ENCODE measurements at regions not wholly inside any gene's neighbourhood (a gene's known extent, or its start where the extent isn't known, plus 50 kb on each side); places are given as distances from the start of the nearest gene placed in this dataset.

DNA sequence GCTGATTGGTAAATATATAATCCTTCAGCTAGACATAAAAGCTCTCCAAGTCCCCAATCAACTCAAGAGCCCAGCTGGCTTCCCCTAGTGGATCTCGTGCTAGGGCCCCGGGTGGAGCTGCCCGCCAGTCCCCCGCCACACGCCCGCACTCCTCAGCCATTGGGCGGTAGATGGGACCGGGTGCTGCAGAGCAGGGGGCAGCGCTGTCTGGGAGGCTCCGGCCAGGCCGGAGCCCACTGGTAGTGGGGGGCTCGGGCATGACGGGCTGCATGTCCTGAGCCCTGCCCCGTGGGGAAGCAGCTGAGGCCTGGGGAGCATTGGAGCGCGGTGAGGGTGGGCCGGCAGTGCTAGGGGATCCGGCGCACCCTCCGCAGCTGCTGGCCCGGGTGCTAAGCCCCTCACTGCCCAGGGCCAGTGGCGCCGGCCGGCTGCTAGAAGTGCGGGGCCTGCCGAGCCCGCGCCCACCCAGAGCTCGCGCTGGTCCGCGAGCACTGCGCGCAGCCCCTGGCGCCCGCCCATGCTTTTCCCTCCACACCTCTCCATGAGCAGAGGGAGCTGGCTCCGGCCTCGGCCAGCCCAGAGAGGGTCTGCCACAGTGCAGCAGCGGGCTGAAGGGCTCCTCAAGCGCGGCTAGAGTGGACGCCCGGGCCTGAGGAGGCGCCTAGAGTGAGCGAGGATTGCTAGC lies 1680.6 kb upstream of the RAG2 start:
- no peak overlapping the region for H3K4me3 ChIP-seq (ENCODE audit: low read depth, low read length)
- no peak for DNase-seq (ENCODE audit: low read depth)

DNA sequence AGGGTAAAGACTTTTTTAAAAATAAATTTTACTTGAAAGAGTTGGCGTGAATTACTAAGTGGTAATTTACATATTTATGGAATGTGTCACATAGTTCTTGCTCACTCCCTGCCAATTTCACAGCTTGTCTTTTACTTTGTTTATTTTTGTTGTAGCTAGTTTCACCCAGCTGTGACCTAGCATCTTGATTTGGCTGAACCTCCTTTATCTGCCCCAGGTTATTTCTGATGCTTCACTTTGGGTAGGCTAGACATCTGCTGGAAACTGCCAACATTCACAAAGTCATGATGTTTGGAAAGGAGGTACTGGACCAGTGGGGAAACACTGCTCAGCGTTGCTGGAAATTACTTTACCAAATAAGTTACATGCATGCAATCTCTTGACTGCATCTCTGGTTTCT lies 1676.0 kb upstream of the RAG2 start:
- H3K4me3 ChIP-seq (ENCODE audit: low read depth, low read length) = no peak overlapping the region
- DNase-seq (ENCODE audit: low read depth) = no peak

DNA sequence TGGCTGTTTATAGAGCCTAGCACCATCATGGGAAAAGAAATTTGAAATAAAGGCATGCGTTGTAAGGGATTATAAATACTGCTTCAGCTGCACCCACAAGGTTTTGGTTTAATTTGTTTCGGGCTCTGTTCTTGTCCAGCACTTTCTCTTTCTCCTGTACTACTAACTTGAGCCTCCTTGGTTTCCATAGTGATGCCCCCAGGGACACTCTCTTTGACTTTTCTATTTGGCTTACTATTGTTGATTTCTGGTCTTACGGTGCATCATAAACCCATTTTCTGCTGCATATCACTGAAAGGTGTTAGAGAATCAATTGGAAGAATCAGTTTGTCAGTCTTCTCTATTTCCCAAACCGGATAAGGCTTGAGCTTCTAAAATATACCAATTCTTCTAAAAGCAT lies 1674.3 kb upstream of the RAG2 start:
- no peak for DNase-seq (ENCODE audit: low read depth)

DNA sequence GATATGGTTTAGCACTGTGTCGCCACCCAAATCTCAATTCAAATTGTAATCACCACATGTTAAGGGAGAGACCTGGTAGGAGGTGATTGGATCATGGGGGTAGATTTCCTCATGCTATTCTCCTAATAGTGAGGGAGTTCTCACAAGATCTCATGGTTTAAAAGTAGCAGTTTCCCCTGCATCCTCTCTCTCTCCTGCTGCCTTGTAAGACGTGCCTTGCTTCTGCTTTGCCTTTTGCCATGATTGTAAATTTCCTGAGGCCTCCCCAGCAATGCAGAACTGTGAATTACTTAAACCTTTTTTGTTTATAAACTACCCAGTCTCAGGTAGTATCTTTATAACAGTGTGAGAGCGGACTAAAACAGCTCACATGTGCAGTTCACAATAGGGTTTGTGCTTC lies 1668.7 kb upstream of the RAG2 start:
- DNase-seq (ENCODE audit: low read depth) = no peak
- no peak overlapping the region for H3K4me3 ChIP-seq (ENCODE audit: low read depth, low read length)

More for the DNA sequence above, 1674.3 kb upstream of the RAG2 start:
- no peak overlapping the region for H3K4me3 ChIP-seq (ENCODE audit: low read depth, low read length)

DNA sequence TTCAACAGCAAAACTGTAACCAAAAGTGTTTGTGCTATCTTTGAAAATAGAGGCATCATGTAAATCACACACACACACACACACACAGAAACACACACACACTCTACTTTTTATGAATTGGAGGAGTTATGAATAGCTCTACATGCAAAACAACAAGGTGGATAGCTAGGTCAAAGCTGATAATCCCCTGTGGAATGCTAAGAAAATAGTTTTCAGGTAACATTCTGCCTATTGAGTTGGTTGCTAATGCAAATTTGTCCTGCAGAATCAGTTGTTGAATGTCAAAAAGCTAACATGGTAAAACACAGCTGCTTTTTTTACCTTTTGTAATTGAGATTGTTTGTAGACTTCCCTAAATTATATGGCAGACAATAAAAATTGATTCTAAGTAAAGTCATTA lies 1658.4 kb upstream of the RAG2 start:
- DNase-seq (ENCODE audit: low read depth) = no peak
- no peak overlapping the region for H3K4me3 ChIP-seq (ENCODE audit: low read depth, low read length)

DNA sequence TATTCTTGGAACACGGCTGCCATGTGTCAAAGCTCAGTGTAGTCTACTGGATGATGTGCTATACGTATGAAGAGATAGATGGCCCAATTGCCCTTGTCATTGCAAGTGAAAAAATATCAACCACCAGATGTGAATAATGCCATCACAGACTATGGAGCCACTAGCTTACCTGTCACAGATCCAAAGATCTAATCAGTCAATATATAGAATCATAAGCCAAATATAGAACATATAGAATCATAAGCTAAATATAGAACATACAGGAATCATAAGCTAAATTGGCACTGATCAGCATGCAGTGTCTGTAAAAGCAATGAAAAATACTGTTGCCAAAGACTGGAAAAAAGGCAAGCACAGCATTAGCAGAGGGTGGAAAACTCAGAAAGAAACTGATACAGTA lies 1656.9 kb upstream of the RAG2 start:
- H3K4me3 ChIP-seq (ENCODE audit: low read depth, low read length) = no peak overlapping the region
- no peak for DNase-seq (ENCODE audit: low read depth)

DNA sequence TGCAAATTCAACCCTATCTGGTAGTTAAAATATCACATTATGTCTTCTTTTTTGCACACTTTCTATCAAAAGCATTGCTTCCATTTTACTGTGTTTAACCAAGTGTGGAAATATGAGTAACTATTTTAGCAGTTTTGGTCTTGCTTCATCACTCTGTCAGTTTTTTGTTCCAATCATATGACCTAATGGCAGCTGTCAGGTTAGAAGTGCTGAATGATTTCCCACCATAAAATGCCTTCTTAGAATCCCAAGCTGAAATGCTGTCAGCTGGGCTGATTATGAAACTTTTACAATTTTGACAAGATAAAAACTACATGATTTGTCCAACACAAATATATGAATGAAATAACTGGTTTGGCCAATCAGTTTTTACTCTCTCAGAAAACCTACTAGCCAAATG lies 1654.6 kb upstream of the RAG2 start:
- DNase-seq (ENCODE audit: low read depth) = no peak
- no peak overlapping the region for H3K4me3 ChIP-seq (ENCODE audit: low read depth, low read length)

DNA sequence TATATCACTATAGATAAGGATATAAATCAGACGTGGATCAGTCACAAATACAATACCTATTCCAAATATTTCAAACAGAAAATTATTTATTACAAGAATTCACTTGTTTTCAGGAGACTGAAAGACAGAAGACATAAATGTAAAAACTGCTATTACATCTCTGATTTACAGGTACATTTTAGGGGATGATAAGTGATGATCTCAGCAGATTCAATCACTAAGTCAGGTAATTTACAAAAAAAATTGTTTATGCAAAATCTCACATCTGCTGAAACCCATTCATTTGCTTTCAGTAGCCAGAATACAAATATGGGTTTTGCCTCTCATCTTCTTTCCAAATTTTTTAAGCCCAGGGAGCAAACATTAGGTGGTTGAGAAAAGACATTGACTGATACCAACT lies 1648.4 kb upstream of the RAG2 start:
- DNase-seq (ENCODE audit: low read depth) = no peak
- H3K4me3 ChIP-seq (ENCODE audit: low read depth, low read length) = no peak overlapping the region

DNA sequence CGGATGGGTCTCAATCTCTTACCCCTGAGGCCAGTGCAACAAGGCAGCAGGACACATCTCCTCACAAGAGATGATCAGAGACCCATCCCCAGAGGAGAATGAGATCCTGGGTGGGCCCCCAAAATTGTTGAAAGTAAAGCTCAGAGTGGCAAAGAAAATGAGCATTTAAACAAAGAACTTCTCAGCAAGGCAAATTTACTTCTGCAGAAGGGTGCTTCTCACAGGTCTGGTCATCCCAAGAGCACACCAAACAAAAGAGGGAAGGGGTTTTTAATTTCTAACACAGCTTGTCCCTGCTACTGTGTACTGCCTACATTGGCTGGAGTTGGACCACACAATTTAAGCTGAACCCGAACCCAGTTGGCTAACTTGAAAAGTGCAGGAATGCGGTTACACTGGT lies 1628.6 kb upstream of the RAG2 start:
- H3K4me3 ChIP-seq (ENCODE audit: low read depth, low read length) = no peak overlapping the region
- no peak for DNase-seq (ENCODE audit: low read depth)

DNA sequence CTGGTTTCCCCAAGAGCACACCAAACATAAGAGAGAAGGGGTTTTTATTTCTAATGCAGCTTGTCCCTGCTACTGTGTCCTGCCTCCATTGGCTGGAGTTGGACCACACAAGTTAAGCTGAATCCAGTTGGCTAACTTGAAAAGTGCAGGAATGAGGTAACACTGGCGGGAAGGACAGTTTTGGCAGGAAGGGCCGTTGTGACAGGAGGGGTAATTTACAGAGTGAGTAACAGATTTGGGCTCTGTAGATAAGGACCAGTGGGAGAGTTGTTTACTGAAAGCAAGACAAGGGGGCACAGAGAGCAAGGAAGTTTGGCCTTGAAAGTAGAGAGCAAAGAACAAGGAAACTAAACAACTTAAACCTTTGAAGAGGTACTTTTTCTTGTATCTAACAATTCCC lies 1623.3 kb upstream of the RAG2 start:
- DNase-seq (ENCODE audit: low read depth) = no peak
- H3K4me3 ChIP-seq (ENCODE audit: low read depth, low read length) = no peak overlapping the region

DNA sequence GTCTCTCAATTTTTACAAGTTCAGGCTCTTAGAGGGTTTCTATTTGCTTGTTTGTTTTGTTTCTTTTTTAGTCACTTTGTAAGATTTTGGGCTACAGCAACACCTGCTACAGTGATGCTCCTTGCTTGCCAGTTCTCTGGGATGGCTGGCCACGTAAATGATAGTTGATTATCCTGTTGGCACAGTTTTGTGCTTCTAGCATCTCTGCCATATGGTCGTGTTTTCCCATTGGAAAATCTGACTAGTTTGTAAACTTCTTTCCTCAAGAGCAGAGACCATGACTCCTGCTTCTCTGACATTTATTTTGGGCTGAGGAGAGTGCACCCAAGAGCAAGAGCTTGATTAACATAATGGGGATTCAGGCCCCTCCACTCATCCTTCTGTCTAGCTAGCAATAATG lies 1621.6 kb upstream of the RAG2 start:
- no peak overlapping the region for H3K4me3 ChIP-seq (ENCODE audit: low read depth, low read length)
- no peak for DNase-seq (ENCODE audit: low read depth)

DNA sequence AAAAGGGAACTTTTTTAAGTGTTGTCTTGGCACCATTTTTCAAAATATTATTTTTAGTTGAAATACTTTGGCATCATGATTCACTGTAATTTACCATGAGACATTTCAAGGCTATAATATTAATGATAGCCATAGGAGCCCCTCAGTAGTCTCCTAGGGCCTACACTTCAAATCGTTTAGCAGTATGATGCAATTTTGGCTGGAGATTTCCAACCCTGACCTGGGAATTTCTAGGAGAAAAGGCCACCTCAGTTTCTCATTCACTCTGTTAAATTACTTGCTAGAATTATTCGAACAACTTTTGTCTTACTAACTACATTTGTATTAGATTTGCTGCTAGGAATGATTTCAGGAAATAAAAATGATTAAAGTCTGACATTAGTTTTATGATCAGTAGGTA lies 1610.9 kb upstream of the RAG2 start:
- H3K4me3 ChIP-seq (ENCODE audit: low read depth, low read length) = no peak overlapping the region
- no peak for DNase-seq (ENCODE audit: low read depth)

DNA sequence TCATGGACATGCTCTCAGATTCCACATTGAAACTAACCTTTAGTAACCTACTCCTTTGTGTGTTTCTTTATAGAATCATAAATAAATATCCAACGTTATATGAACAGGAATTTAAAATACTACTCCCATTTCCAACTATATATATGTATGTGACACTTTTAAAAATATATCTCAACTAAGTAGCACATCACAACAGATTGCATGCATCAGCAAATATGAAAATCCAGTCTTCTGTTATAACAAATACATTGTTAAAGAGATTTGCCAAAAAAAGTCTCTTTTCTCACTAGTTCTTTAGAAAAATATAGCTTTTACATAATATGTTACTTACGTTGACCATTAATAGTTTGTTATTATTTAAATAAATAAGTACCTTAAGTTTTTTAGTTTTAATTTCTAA lies 1608.6 kb upstream of the RAG2 start:
- H3K4me3 ChIP-seq (ENCODE audit: low read depth, low read length) = no peak overlapping the region
- no peak for DNase-seq (ENCODE audit: low read depth)

DNA sequence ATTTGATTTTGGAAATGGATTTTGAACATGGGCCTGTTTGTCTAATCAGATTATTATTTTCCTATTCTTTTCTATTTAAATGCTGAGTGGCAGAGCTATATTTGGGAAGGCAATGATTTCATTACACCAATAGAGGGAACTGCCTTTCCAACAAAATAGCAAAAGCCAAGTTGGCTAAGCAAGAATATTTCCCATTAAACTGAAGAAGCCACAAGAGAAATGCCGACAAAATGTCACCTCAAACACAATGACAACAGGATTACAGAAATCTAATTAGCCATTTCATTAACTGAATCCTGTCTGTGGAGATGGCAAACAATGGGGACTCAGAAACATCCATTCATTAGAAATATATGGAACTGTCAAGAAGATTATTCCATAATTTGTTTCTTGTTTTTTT lies 1593.1 kb upstream of the RAG2 start:
- DNase-seq (ENCODE audit: low read depth) = no peak
- no peak overlapping the region for H3K4me3 ChIP-seq (ENCODE audit: low read depth, low read length)

DNA sequence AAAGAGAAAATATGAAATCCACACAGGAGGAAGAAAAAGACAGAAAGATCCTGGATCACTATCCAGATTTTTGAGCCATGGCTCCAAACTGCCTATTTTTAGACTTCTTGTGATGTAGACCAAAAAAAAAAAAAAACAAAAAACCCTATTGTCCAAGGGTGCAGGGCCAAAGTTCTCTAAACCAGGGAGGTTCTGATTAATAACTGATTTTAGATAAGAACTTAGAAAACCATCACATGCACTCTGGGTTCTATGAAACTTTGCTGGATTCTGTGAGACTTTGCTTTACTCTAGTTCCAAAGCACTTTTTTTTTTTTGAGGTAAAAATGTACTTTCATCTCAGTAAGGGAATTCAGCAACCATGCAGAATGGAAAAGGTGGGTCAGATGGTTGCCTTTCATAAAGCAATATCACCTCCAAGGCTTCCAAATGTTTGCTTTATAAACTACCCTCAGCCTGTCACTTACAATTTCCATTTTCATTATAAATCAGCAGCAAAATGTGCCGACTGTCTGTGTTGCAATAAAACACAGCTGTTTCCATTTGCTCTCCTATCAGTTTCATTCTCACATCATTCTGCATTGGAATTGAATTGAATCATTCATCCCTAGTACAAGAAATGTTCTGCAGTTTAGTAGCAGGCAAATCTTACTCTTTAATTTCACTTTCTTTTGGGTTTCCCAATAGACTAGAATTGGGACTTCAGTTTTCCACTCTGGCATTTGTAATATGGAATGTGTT lies 1584.3 kb upstream of the RAG2 start:
- DNase-seq (ENCODE audit: low read depth) = no peak
- no peak overlapping the region for H3K4me3 ChIP-seq (ENCODE audit: low read depth, low read length)

DNA sequence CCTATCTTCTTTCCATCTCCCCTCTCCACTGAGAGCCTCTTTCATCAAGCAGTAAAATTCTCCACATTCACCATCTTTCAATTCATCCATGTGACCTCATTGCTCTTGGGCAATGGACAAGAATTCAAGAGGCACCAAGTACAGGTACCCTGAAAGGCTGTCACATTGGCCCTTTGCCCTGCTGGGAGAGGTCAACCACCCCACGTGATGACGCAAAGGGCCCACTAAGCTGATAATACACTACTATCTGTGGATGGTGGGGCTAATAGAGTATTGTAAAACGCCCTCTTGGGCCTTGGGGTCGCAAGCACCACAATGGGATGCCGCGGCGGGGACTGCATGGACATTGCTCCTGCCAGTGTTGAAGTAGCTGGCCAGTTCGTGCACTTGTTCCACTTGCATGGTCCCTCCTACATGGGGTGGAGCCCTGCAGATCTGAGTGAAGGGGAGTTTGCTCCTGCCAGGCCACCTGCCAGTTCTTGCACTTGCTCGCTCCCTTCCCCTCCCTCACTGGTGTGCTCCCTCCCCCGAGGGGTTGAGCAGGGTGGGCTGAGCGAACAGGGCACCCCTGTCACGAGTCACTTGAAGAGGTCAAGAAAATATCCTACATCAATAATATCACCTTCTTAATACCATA lies 1578.8 kb upstream of the RAG2 start:
- H3K4me3 ChIP-seq (ENCODE audit: low read depth, low read length) = no peak overlapping the region
- no peak for DNase-seq (ENCODE audit: low read depth)

DNA sequence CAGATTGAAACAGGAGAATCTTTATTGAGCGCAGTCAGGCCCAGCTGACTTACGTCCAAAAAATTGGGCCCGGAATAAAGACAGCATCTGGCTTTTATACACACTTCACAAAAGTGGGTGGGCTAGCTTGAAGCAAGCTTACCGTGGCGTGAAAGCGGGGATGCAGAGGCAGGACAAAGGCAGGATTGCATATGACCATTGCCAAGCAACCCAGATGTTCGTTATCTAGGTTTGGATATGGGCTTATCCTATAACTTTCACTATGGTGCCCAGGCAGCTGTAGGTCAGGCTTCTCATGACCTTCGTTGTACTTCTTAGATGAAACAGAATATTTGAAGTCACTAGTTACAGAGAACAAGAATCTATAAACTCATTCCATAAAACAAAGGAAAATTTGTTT lies 1575.6 kb upstream of the RAG2 start:
- DNase-seq (ENCODE audit: low read depth) = no peak
- no peak overlapping the region for H3K4me3 ChIP-seq (ENCODE audit: low read depth, low read length)

DNA sequence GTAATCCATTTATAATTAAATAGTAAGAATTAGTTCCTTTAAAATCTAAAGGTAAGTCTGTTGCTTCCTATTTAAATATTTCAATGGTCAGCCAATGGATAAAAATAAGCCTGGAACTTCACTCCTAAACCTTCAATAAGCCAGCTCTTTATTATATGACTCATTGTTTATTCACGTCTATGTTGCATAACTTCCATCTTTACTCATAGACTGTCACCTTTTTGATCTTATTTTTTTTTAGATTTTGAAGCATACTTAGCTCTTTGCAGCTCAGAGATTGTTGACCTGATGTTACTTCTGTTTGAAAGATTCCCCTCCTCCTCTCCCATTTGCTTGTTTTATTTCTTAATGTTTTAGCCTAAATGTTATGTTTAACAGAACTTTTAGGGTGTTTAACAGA lies 1571.2 kb upstream of the RAG2 start:
- DNase-seq (ENCODE audit: low read depth) = peak; percentile 2
- H3K4me3 ChIP-seq (ENCODE audit: low read depth, low read length) = no peak overlapping the region

DNA sequence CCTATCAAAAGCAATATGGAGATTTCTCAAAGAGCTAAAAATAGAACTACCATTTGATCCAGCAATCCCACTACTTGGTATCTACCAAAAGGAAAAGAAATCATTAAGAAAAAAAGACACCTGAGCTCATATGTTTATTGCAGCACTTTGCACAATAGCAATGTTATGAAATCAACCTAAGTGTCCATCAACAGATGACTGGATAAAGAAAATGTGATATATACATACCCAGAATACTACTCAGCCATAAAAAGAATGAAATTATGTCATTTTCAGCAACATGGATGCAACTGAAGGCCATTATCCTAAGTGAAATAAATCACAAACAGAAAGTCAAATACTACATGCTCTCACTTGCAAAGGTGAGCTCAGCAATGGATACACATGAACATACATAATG lies 1565.5 kb upstream of the RAG2 start:
- DNase-seq (ENCODE audit: low read depth) = no peak
- no peak overlapping the region for H3K4me3 ChIP-seq (ENCODE audit: low read depth, low read length)

DNA sequence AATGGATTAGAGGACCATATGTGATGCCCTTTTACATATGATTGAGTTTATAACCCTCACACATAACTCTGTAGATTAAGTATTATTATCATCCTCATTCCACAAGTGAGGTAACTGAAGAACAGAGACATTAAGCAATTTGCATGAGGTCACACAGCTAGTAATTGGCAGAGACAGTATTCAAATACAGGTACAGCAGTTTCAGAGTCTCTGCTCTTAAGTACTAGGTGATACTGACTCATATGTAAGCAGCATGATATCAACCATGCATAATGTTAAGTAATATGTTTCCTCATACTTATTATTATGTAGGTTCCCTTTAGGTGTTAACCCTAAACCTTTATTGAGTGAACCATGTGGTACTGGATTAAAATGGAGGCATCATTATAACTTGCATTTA lies 1562.4 kb upstream of the RAG2 start:
- no peak overlapping the region for H3K4me3 ChIP-seq (ENCODE audit: low read depth, low read length)

DNA sequence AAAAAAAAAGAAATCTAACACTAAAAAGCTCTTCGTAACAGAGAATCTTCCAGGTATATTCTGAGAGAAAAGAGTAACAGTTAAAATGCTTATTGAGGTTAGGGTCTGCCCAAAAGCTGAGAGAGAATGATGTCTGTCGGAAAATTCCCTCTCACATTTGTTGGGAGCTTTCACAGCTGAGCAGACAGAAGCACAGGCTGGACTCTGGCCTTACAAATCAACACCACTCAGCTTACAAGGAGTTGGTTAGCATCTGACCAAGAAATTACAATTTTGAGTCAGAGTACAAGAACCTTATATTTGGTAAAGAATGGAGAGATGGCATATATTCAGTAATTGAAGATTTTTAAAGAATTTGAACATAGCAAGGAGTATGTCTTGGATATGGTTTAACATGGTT lies 1561.0 kb upstream of the RAG2 start:
- H3K4me3 ChIP-seq (ENCODE audit: low read depth, low read length) = no peak overlapping the region
- no peak for DNase-seq (ENCODE audit: low read depth)

More for the DNA sequence above, 1562.4 kb upstream of the RAG2 start:
- no peak for DNase-seq (ENCODE audit: low read depth)
